HG03442 (cell line): ENCODE measurements at regions not wholly inside any gene's neighbourhood (a gene's known extent, or its start where the extent isn't known, plus 50 kb on each side); places are given as distances from the start of the nearest gene placed in this dataset.

Source experiments
- ATAC-seq: cut with Tn5 transposase; IDR thresholded peaks from one replicate; pipeline ENCODE4 v1.9.1; 2021; ENCODE audit warnings: mild to moderate bottlenecking, moderate library complexity; ENCODE audit not compliant: unreplicated experiment

DNA sequence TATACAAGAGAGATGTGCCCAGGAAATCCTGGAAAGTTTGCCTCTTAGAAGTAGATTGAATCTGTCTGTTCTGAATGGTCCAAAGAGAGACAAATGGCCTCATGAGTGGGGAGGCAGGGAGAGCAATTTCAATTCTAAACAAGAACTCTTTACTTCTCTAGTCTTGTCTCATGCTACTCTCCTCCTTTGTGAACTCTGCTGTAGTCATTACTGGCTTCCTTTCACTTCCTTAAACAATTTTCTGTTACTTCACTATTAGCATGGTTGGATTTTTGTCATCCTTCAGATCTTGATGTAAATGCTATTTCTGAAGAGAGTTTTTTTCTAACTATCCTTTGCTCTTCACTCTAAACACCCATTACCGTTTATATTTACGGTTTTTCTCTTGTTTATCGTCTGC, 54.0 kb upstream of the GRIN3A start:
- ATAC-seq, result no peak

GRCh38 chr9:101791938-101792337, 53.5 kb upstream of the GRIN3A start:
- peak; percentile 48 for ATAC-seq

DNA sequence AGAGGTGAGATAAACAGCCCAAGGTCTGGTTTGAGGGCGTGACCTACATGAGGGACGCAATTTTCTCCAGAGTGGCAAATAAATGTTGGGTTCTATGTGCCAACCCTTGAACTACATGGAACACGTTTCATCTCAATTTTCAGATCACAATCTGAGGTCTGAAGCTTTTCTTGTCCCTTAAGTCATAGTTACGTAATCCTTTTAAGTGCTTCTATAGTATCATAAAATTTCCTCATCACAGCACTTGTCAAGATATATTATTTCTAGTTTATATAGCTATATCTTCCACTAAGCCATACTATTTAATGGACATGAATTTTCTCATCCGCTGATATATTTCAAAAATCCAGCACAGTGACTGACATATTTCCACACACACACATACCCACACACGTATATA, 53.1 kb upstream of the GRIN3A start:
- no peak for ATAC-seq
